ENCODE measurements at regions not wholly inside any gene's neighbourhood (a gene's known extent, or its start where the extent isn't known, plus 50 kb on each side); places are given as distances from the start of the nearest gene placed in this dataset.

DNA sequence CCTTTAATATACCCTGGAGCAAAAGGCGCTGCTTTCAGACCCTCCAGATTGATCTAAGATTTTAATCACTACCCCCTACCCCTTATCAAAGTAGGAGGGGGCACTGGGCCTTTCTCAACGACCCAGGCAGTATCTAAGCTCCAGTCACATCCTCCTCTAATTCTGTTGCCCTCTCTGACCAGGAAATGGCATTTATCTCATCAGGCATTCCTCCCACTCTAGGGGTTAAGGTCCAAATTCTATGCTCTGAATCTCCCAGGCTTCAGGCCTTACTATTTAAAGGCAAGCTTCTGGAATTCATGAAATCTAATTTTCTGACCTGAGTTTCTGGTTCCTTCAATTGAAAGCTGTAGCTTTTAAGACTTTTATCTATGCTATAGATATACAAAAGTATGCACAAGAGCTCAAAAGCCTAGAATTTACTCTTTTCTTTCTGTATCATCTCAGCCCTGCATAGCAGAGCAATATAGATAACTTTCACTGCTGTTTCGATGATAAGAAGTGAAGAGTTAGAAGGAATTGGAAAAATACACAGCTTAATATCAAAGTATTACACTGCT, 622.9 kb downstream of the RPS29 start:
- TF ChIP-seq, protein P1, sequence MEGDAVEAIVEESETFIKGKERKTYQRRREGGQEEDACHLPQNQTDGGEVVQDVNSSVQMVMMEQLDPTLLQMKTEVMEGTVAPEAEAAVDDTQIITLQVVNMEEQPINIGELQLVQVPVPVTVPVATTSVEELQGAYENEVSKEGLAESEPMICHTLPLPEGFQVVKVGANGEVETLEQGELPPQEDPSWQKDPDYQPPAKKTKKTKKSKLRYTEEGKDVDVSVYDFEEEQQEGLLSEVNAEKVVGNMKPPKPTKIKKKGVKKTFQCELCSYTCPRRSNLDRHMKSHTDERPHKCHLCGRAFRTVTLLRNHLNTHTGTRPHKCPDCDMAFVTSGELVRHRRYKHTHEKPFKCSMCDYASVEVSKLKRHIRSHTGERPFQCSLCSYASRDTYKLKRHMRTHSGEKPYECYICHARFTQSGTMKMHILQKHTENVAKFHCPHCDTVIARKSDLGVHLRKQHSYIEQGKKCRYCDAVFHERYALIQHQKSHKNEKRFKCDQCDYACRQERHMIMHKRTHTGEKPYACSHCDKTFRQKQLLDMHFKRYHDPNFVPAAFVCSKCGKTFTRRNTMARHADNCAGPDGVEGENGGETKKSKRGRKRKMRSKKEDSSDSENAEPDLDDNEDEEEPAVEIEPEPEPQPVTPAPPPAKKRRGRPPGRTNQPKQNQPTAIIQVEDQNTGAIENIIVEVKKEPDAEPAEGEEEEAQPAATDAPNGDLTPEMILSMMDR (IDR thresholded peaks at IDR 0.05), result no peak
- no peak for TF ChIP-seq ZFX (IDR thresholded peaks at IDR 0.05; ENCODE audit: borderline replicate concordance)

All from 22Rv1 (cell line).